Neutrophil (primary cell): ENCODE measurements at regions not wholly inside any gene's neighbourhood (a gene's known extent, or its start where the extent isn't known, plus 50 kb on each side); places are given as distances from the start of the nearest gene placed in this dataset.

Source experiments
- H3K27ac ChIP-seq: fragments of 200-600 bp; sonication (generic); 2 replicates; pipeline ENCODE4 v1.5.1; 2016; ENCODE audit warnings: mild to moderate bottlenecking, moderate library complexity
- H3K27me3 ChIP-seq: fragments of 200-600 bp; sonication (generic); 2 replicates; pipeline ENCODE4 v1.6.0; 2016; ENCODE audit warnings: mild to moderate bottlenecking
- H3K36me3 ChIP-seq: fragments of 200-600 bp; sonication (generic); 2 replicates; pipeline ENCODE4 v1.5.1; 2017
- H3K4me1 ChIP-seq, 2 experiments: fragments of 200-600 bp in 1 of 2; sonication (generic) in 1 of 2; 1 replicate in 1 of 2; 2 replicates in 1 of 2; pipeline versions ENCODE4 v1.5.1 to v1.6.1; 2013 to 2016; ENCODE audit warnings: low read depth in 1 of 2, low read length in 1 of 2, mild to moderate bottlenecking in 1 of 2, moderate library complexity in 1 of 2; ENCODE audit not compliant: control insufficient read depth in 1 of 2, insufficient read depth in 1 of 2
- H3K4me3 ChIP-seq, 2 experiments: fragments of 200-600 bp in 1 of 2; sonication (generic) in 1 of 2; 1 replicate in 1 of 2; 2 replicates in 1 of 2; pipeline ENCODE4 v1.5.1; 2013 to 2016; ENCODE audit warnings: low read depth in 1 of 2, low read length in 1 of 2, mild to moderate bottlenecking in 1 of 2, moderate library complexity in 1 of 2
- H3K9me3 ChIP-seq: fragments of 200-600 bp; sonication (generic); 2 replicates; pipeline ENCODE4 v1.5.1; 2016
- CTCF ChIP-seq: fragments of 200-600 bp; sonication (generic); IDR thresholded peaks from 2 replicates; pipeline ENCODE4 v1.5.1; 2016; ENCODE audit warnings: antibody characterized with exemption

- Histone ChIP-seq H3K4me1 (no peaks in the 10 kb centered on the region), H3K4me3 (no peak overlapping the region), H3K27me3 (no peaks in the 10 kb centered on the region), H3K36me3 (no peaks in the 10 kb centered on the region), H3K9me3 (no peaks in the 10 kb centered on the region), H3K27ac (no peak overlapping the region)
- no peak for TF ChIP-seq CTCF
Measured at GRCh38 chr9:117952581-117952980, 248.4 kb downstream of the TLR4 start.

- no peaks in the 10 kb centered on the region for H3K9me3 ChIP-seq
- no peak overlapping the region for H3K27ac ChIP-seq
- no peak for TF ChIP-seq CTCF
- no peaks in the 10 kb centered on the region for H3K27me3 ChIP-seq
- no peaks in the 10 kb centered on the region for H3K4me1 ChIP-seq
- H3K4me3 ChIP-seq, result no peak overlapping the region
- no peaks in the 10 kb centered on the region for H3K36me3 ChIP-seq
Measured at GRCh38 chr9:117957267-117957666, 253.1 kb downstream of the TLR4 start.

- no peaks in the 10 kb centered on the region for H3K9me3 ChIP-seq
- H3K27ac ChIP-seq, result no peak overlapping the region
- no peak overlapping the region for H3K4me3 ChIP-seq
- TF ChIP-seq CTCF, result no peak
- H3K27me3 ChIP-seq, result no peaks in the 10 kb centered on the region
- H3K4me1 ChIP-seq, result no peaks in the 10 kb centered on the region
- no peaks in the 10 kb centered on the region for H3K36me3 ChIP-seq
Measured at GRCh38 chr9:117958726-117959125, 254.5 kb downstream of the TLR4 start.

GRCh38 chr9:117963493-117964090, 259.4 kb downstream of the TLR4 start:
- Histone ChIP-seq H3K27me3 (no peaks in the 10 kb centered on the region), H3K36me3 (no peaks in the 10 kb centered on the region), H3K4me3 (no peak overlapping the region), H3K4me1 (no peaks in the 10 kb centered on the region), H3K9me3 (no peaks in the 10 kb centered on the region), H3K27ac (no peak overlapping the region)
- TF ChIP-seq CTCF, result no peak

- no peak for TF ChIP-seq CTCF
- Histone ChIP-seq H3K27me3 (no peaks in the 10 kb centered on the region), H3K36me3 (no peaks in the 10 kb centered on the region), H3K9me3 (no peaks in the 10 kb centered on the region), H3K4me3 (no peak overlapping the region), H3K27ac (no peak overlapping the region), H3K4me1 (no peaks in the 10 kb centered on the region)
Measured at GRCh38 chr9:117970276-117971050, 266.3 kb downstream of the TLR4 start.
